ENCODE measurements at regions not wholly inside any gene's neighbourhood (a gene's known extent, or its start where the extent isn't known, plus 50 kb on each side); places are given as distances from the start of the nearest gene placed in this dataset.

DNA sequence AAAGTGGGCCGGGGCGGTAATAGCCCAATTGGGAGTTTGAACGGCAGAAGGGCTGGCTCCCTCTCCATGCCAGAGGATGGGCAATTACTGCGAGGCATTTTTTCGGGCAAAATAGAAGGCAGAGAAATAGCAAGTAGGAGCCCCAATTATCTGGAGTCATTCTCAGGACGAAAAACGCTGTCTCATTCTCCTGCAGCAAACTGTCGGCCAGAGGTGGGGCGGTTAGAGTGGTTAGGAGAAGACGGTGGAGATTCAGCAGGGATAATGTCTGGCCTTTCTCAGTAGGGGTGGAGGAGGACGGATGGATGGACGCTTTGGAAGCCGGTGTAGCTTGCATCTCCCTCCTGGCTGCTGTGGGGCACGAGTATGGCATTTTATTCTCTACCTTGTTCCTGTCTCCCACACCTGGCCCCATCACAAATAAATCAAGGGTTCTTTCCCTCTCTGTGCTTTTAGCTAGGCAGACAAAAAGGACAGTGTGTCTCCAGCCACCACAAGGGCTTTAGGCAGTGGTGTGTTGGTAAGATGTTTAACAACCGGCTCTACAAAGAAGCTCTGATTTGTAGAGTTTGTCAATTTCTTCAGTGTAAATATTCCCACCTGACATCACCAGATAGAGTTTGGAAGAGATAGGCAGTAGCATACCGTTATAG, 140.5 kb upstream of the LHX5 start:
- no peak for DNase-seq

DNA sequence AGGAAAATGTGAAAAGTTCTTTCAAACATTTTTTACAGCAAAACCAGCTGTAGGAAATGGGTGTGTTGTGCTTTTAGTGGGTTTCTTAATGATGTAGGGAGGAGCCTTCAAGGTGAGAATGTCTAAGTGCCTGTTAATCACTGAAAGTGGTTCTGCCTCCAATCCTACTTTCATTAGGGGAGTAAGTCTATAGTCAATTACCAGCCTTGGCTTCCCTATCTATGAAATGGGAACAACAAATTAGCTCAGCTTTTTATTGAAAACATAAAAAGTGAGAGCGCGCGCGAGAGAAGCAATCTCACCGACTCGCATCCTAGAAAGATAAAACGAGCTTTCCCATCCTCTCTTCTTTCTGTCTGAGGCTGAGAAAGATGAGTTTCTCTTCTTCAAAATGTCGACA, 140.0 kb upstream of the LHX5 start:
- DNase-seq, result no peak

GRCh38 chr12:113610698-113611097, 139.0 kb upstream of the LHX5 start:
- DNase-seq, result no peak

- DNase-seq, result no peak
These were observed 138.2 kb upstream of the LHX5 start for GRCh38 chr12:113609692-113610469.

DNA sequence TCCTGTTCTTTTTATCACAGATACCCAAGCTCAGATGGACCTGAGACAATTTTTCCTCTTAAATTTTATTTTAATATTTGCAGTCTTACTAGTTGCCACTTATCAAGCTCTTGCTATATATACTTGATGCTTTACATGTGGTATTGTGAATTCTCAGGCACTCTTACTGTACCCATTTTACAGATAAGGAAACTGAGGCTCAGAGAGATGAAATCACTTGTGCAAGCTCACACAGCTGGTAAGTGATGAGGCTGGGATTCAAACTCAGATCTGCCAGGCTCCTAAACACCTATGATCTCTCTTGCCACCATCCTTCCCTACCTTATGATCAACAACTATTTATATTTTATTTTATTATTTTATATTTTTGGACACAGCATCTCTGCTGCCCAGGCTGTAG, 133.0 kb upstream of the LHX5 start:
- DNase-seq, result no peak

- DNase-seq, result no peak
These were observed 130.1 kb upstream of the LHX5 start for GRCh38 chr12:113601656-113602263.

- DNase-seq, result no peak
These were observed 127.2 kb upstream of the LHX5 start for GRCh38 chr12:113598815-113599406.

DNA sequence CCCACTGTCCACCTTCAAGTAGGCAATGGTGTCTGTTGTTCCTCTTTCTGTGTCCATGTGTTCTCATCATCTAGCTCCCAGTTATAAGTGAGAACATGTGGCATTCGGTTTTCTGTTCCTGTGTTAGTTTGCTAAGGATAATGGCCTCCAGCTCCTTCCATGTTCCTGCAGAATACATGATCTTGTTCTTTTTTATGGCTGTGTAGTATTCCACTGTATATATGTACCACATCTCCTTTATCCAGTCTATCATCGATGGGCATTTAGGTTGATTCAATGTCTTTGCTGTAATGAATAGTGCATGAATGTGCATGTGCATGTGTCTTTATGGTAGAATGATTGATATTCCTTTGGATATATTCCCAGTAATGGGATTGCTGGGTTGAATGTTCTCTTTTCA, 123.3 kb upstream of the LHX5 start:
- no peak for DNase-seq

GRCh38 chr12:113591480-113591974, 119.9 kb upstream of the LHX5 start:
- no peak for DNase-seq

DNA sequence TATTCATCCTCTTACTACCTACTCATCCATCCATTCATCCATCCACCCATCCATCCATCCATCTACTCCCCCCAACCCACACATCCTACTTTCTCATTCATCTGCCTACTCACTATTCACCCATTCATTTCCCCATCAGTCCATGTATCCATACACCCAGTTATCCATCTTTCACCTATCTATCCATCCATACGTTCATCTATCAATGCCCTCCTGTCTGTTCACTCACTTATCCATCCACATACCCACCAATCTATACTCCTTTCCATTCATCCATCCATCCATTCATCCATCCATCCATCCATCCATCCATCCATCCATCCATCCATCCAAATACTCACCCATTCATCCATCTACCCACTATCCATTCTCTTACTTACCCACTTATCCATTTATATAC, 117.8 kb upstream of the LHX5 start:
- no peak for DNase-seq

DNA sequence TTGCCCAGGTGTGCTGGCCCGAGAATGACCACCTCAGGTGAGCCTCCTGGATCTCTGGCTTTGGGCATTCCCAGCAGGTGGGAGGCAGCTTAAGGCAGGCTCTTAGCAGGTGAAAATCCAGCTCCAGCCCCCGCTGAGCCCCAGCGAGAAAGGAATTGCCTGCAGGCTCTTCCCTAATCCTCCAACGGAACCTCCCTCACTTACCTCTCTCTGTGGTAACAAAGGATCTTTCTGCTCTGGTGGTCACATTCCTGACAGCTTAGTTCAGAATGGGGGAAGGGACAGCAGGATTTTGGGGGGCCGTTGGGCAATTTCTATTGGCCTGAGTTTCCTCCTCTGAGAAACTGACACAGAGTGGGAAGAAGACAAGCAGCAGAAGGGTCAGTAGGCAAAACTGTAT, 116.0 kb upstream of the LHX5 start:
- no peak for DNase-seq

- no peak for DNase-seq
These were observed 114.8 kb upstream of the LHX5 start for GRCh38 chr12:113586461-113586860.

DNA sequence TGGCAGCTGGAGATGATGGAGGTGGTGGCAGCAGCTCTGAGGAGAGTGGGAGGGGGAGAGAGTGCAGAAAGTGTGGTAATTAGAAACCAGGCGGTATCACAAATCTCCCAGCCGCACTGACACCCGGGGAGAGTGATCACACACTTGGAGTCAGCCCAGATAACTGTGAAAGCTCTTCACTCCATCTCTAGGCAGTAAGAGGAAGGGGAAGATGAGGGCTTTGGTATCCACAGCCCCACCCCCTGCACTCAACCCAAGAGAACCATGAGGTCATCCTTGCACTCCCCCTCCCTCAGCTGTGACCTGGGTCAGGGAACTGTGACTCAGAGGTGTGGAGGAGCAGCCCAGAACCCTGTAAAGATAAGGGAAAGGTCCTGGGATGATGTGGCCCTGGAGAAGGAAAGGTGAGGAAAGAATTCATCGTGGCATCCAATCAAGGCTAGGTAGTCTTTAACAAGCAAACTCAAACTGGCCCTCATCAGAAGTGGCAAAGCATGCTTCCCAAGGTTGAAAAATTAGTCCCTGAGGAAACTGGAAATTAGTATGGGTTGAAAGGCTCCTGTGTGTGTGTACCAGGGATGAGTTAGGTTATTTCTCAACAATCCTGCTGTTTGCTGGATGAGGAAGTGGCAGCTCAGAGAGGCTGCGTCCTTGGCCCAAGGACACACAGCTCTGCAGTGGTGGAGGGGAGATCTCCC, 111.0 kb upstream of the LHX5 start:
- DNase-seq, result no peak

DNA sequence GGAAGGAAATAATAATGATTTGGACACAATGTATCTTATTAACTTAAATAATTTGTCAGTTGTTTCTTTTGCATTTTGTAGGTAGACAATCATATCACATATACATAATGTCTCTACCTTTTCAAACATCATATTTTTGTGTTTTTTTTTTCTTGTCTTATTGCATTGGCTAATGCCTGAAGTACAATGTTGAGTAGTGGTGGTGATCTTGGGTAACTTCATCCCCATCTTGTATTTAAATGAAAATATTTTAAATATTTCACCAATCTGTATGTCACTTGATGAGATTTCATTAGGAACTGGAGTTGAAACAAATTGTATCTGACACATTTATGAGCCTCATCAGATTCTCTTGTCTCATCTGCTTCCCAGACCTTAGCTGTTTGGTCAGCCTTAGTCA, 109.7 kb upstream of the LHX5 start:
- no peak for DNase-seq

DNA sequence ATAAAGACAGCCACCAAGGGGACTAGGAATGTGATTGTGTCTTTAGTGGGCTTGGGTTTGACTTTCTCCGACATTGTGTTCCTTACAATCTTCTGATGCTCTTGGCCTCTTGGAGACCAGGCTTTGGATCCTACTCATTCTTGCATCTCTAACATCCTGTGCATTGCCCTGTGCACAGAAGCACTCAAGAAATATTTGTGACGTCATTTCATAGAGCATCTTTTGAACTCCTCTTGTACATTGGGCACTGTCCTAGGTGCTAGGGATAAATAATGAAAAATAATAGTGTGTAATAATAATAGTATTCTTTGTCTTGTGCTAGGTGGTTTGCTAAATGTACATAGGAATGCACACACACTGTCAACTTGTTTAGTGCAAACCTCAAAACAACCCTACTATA, 108.8 kb upstream of the LHX5 start:
- DNase-seq, result no peak

DNA sequence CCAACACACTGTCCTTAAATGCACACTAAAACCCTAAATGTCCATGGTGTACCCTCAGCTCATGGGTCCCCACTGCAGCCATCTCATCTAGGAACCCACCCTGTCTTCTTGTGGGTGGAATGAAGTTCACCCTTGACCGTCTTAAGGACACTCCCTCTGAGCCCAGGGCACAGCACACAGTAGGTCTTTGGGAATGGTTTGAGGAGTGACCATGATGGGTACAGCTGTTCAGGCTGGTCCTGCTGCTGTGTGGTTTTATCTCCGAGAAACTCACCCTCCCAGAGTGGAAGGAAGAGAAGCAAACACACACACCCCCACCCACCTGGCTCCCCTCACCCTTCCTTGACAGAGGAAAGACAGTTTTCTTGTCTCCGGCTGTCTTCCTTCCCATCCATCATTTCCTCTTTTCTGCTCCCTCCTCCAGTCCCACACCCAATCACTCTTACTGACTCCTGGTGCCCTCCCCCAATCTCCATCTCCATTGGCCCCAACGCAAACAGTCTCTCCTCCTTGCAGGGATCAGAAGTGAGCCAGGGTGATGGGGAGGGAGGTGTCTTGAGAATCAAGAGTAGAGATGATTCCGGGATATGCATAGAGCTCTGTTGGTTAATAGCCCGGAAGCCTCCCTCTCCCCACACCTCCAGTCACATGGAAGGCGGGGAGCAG, 105.9 kb upstream of the LHX5 start:
- no peak for DNase-seq

GRCh38 chr12:113575386-113575785, 103.7 kb upstream of the LHX5 start:
- DNase-seq, result no peak

DNA sequence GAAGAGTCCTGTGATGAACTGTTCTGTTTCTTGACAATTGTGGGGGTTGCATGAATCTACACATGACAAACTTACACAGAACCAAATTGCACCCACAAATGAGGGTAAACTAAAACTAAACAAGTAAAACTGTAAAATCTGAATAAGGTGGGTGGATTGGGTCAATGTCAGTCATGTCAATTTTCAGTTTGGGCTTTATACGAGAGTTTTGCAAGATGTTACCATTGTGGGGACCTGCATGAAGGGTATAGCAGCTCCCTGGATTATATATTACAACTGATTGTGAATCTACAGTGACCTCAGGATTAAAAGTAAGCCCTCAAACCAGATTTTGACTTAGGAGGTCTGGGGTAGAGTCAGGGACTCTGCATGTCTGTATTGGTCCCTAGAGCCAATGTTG, 101.5 kb upstream of the LHX5 start:
- no peak for DNase-seq

DNA sequence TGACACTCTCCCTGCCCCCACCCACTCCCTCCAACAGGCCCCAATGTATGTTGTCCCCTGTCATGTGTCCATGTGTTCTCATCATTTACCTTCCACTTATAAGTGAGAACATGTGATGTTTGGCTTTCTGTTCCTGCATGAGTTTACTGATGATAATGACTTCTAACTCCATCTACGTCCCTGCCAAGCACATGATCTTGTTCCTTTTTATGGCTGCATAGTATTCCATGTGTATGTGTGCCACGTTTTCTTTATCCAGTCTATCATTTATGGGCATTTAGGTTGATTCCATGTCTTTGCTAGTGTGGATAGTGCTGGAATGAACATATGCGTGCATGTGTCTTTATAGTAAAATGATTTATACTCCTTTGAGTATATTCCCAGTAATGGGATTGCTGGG, 100.0 kb upstream of the LHX5 start:
- no peak for DNase-seq

DNA sequence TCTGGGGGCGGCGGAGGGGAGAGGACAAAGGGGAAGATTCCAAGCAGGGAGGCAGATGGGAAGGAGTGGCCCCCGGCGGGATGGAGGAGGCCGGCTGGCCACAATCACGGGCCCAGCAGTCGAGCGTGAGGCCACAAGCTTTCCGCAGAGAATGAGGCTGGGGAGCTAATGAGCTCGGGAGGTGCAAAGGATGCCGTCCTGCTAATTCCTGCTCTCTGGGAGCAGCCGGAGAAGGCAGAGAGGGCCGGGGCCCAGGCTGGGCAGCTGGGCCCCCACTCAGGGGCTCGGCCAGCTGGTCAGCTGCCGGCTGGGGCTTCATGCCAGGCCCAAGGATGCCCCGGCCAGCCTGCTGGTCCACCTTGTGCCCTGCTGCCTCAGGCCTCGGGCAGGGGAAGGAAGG, 98.1 kb upstream of the LHX5 start:
- DNase-seq, result peak in 1 of 14 donors; percentile 68

DNA sequence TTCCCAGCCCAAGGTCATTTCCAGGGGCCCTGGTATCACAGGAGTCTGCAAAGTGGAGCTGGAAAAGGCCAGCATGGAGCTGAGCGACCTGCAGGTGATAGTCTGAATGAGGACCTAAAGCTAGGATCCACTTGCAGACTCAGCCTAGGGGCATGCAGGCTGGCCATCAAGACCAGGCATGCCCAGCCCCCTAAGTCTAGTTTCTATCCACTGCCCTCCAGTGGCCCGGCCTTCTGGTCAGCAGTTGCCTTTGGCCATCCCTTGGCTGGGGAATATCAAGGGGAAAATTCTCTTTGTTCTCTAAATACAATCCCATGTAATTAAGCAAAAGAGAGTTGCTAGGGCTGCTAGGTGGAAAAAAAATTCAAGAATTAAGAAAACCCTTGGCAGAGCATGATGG, 96.3 kb upstream of the LHX5 start:
- DNase-seq, result no peak

DNA sequence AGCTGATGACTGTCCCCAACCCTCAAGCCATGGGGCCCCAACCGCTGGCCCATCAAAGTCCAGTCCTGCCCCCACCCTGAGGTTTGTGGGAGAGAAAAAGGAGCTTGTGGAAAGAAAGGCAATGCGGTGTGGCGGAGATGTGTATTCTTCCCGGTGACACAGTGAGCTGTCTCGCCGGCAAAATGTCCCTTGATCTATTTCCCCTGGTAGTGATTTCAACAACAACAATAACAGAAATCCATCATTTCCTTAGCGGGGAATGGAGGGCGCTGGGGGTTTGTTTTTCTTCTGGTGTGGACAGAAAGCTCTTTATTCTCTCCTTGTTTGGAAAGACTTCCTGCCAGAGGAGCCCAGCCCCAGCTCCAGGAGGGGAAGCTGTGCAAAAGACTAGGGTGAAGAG, 93.7 kb upstream of the LHX5 start:
- DNase-seq, result no peak

Data from C1 segment of cervical spinal cord (tissue), 14 donors.